CD4-positive, alpha-beta memory T cell (primary cell): ENCODE measurements at regions not wholly inside any gene's neighbourhood (a gene's known extent, or its start where the extent isn't known, plus 50 kb on each side); places are given as distances from the start of the nearest gene placed in this dataset.

Source experiments
- CTCF ChIA-PET: fragments of 350-600 bp; sonication (Branson Sonifier 250); formaldehyde crosslinking; loops from one replicate; lab custom pipeline; 2021; ENCODE audit warnings: inconsistent platforms; ENCODE audit not compliant: partially characterized antibody; lab: Charles Lee
- POLR2A ChIA-PET: fragments of 350-600 bp; sonication (Branson Sonifier 250); formaldehyde crosslinking; loops from one replicate; lab custom pipeline; 2021; ENCODE audit not compliant: partially characterized antibody; lab: Charles Lee
- DNase-seq, 5 donors: peaks; one replicate each; pipeline versions ENCODE4 v3.0.0 to v3.0.0-alpha.2; 2020 to 2022; ENCODE audit warnings: mixed read lengths in 1 of 5
- H3K27ac ChIP-seq: one replicate; pipeline ENCODE4 v1.7.0; 2013; ENCODE audit warnings: low read depth, low read length
- H3K27me3 ChIP-seq: 2 replicates; pipeline ENCODE4 v1.7.0; 2013; ENCODE audit warnings: mild to moderate bottlenecking, low read length, moderate library complexity; ENCODE audit not compliant: insufficient read depth
- H3K36me3 ChIP-seq: 2 replicates; pipeline ENCODE4 v1.7.0; 2013; ENCODE audit warnings: mild to moderate bottlenecking, low read length, moderate library complexity; ENCODE audit not compliant: insufficient read depth
- H3K4me1 ChIP-seq: 2 replicates; pipeline ENCODE4 v1.7.0; 2013; ENCODE audit warnings: mild to moderate bottlenecking, low read length, moderate library complexity; ENCODE audit not compliant: insufficient read depth
- H3K4me3 ChIP-seq, 2 donors: one replicate each; pipeline ENCODE4 v1.7.0; 2013; ENCODE audit warnings: low read length in 2 of 2, mild to moderate bottlenecking in 1 of 2
- H3K9me3 ChIP-seq, 2 donors: one replicate each; pipeline ENCODE4 v1.7.0; 2013; ENCODE audit warnings: low read length in 2 of 2, control low read depth in 1 of 2; ENCODE audit not compliant: control insufficient read depth in 1 of 2
- H3K27ac Mint-ChIP-seq, 7 donors: one replicate each; pipeline ENCODE4 v1.8.0; 2020 to 2021; ENCODE audit warnings: mixed read lengths in 7 of 7, mild to moderate bottlenecking in 6 of 7, inconsistent platforms in 3 of 7, moderate library complexity in 3 of 7
- H3K27me3 Mint-ChIP-seq, 2 donors: one replicate each; pipeline ENCODE4 v1.8.0; 2020 to 2021; ENCODE audit warnings: mixed read lengths in 2 of 2
- H3K36me3 Mint-ChIP-seq, 2 donors: one replicate each; pipeline ENCODE4 v1.8.0; 2020 to 2021; ENCODE audit warnings: mixed read lengths in 2 of 2, inconsistent platforms in 1 of 2, mild to moderate bottlenecking in 1 of 2
- H3K4me1 Mint-ChIP-seq, 4 donors: one replicate each; pipeline ENCODE4 v1.8.0; 2020 to 2021; ENCODE audit warnings: mixed read lengths in 4 of 4, mild to moderate bottlenecking in 1 of 4
- H3K4me3 Mint-ChIP-seq, 8 donors: one replicate each; pipeline ENCODE4 v1.8.0; 2020 to 2021; ENCODE audit warnings: mixed read lengths in 8 of 8, mild to moderate bottlenecking in 7 of 8, moderate library complexity in 6 of 8, inconsistent platforms in 3 of 8
- H3K9me3 Mint-ChIP-seq, 8 donors: one replicate each; pipeline ENCODE4 v1.8.0; 2020 to 2021; ENCODE audit warnings: mixed read lengths in 8 of 8, mild to moderate bottlenecking in 5 of 8, inconsistent platforms in 3 of 8, moderate library complexity in 1 of 8
- intact Hi-C: fragments of 100-400 bp; cut with micrococcal nuclease; formaldehyde crosslinking; loops from one replicate; pipeline ENCODE4 v1.15.1; 2023

- H3K36me3 Mint-ChIP-seq, result no peaks in the 10 kb centered on the region
- H3K4me1 Mint-ChIP-seq, result no peaks in the 10 kb centered on the region
- H3K4me3 Mint-ChIP-seq, result no peak overlapping the region
- H3K27ac ChIP-seq, result no peak overlapping the region
- H3K9me3 ChIP-seq, result no peaks in the 10 kb centered on the region
- H3K4me1 ChIP-seq, result no peaks in the 10 kb centered on the region
- H3K27me3 Mint-ChIP-seq, result no peaks in the 10 kb centered on the region
- peaks cover 0 to 4% (median under 1%) of the 10 kb centered on the region in 8 donors for H3K9me3 Mint-ChIP-seq
- H3K4me3 ChIP-seq, result no peak overlapping the region
- no peak for DNase-seq
- H3K36me3 ChIP-seq, result no peaks in the 10 kb centered on the region
- ChIA-PET POLR2A (no interaction called here), CTCF (no interaction called here)
- intact Hi-C loops, result no loop called here
- no peak overlapping the region for H3K27ac Mint-ChIP-seq
- no peaks in the 10 kb centered on the region for H3K27me3 ChIP-seq
Measured at GRCh38 chr4:180391613-180392012, 1851.6 kb upstream of the TENM3 start.

GRCh38 chr4:180394312-180394711 lies 1848.9 kb upstream of the TENM3 start:
- Mint-ChIP-seq H3K27ac (no peak overlapping the region), H3K9me3 (peaks cover 0 to 4% (median 0%) of the 10 kb centered on the region in 8 donors), H3K36me3 (no peaks in the 10 kb centered on the region), H3K27me3 (no peaks in the 10 kb centered on the region), H3K4me1 (no peaks in the 10 kb centered on the region), H3K4me3 (no peak overlapping the region)
- H3K27ac ChIP-seq, result no peak overlapping the region
- no peaks in the 10 kb centered on the region for H3K36me3 ChIP-seq
- POLR2A ChIA-PET, result no interaction called here
- no peaks in the 10 kb centered on the region for H3K27me3 ChIP-seq
- no peak overlapping the region for H3K4me3 ChIP-seq
- H3K4me1 ChIP-seq, result no peaks in the 10 kb centered on the region
- CTCF ChIA-PET, result no interaction called here
- DNase-seq, result no peak
- H3K9me3 ChIP-seq, result no peaks in the 10 kb centered on the region
- intact Hi-C loops, result no loop called here

DNA sequence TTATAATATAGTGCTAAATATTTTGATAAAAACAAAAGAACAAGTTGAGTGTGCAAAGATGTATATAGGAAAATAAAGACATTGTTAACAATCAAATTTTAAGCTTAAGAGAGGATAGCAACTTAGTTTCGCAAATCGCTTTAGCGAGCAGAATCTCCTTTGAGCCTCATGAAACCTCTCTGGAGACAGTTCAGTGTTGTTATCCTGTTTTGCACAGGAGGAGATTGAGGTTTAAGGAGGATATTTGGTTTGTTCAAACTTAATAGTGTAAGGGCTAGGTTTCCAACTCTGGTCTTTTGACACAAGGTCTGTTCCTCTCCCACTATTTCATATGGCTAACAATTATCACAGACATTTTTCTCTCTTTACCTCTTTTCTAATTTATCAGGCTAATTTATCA lies 1848.5 kb upstream of the TENM3 start:
- Mint-ChIP-seq H3K4me1 (no peaks in the 10 kb centered on the region), H3K4me3 (no peak overlapping the region), H3K9me3 (peaks cover 0 to 4% (median 0%) of the 10 kb centered on the region in 8 donors), H3K27ac (no peak overlapping the region), H3K27me3 (no peaks in the 10 kb centered on the region), H3K36me3 (no peaks in the 10 kb centered on the region)
- Histone ChIP-seq H3K36me3 (no peaks in the 10 kb centered on the region), H3K4me3 (no peak overlapping the region), H3K9me3 (no peaks in the 10 kb centered on the region), H3K27ac (no peak overlapping the region), H3K4me1 (no peaks in the 10 kb centered on the region), H3K27me3 (no peaks in the 10 kb centered on the region)
- intact Hi-C loops, result no loop called here
- ChIA-PET CTCF (no interaction called here), POLR2A (no interaction called here)
- no peak for DNase-seq

GRCh38 chr4:180398564-180398963 lies 1844.6 kb upstream of the TENM3 start:
- no peaks in the 10 kb centered on the region for H3K36me3 ChIP-seq
- Mint-ChIP-seq H3K36me3 (no peaks in the 10 kb centered on the region), H3K9me3 (peaks cover 0 to 13% (median 7%) of the 10 kb centered on the region in 8 donors), H3K4me3 (no peak overlapping the region), H3K4me1 (no peaks in the 10 kb centered on the region), H3K27ac (no peak overlapping the region), H3K27me3 (no peaks in the 10 kb centered on the region)
- H3K9me3 ChIP-seq, result no peaks in the 10 kb centered on the region
- no peak overlapping the region for H3K27ac ChIP-seq
- CTCF ChIA-PET, result no interaction called here
- H3K4me3 ChIP-seq, result no peak overlapping the region
- no peaks in the 10 kb centered on the region for H3K4me1 ChIP-seq
- intact Hi-C loops, result no loop called here
- POLR2A ChIA-PET, result no interaction called here
- H3K27me3 ChIP-seq, result no peaks in the 10 kb centered on the region
- no peak for DNase-seq

DNA sequence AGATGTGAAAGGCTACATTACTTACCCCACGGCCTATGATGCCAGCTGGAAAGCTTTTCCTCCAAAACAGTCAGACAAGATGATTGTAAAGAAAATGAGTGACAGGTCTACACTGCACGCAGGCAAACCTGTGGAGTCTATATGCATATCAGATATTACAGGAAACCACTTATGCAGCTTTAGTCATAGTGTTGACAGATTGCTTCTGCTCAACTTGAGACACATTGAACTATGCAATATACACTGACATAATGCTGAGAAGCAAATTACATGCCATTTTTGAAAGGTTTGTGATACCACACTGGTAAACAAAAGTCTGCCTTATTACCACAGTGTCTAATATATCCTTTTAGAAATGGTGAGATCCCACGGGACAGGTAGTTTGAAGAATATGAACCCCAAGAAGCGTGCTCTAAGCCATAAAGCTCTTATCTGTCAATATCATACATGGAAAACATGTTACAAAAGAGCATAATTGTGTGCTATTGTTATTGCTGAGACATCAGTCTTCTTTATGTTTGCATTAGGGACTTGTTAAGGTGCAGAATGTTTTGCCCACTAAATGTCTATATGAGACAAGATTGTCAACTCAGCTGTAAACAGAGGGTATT lies 1835.8 kb upstream of the TENM3 start:
- H3K27me3 Mint-ChIP-seq, result no peaks in the 10 kb centered on the region
- no peak overlapping the region for H3K27ac Mint-ChIP-seq
- Histone ChIP-seq H3K4me3 (no peak overlapping the region), H3K9me3 (no peaks in the 10 kb centered on the region), H3K27me3 (no peaks in the 10 kb centered on the region), H3K4me1 (no peaks in the 10 kb centered on the region), H3K27ac (no peak overlapping the region), H3K36me3 (no peaks in the 10 kb centered on the region)
- no peaks in the 10 kb centered on the region for H3K4me1 Mint-ChIP-seq
- H3K4me3 Mint-ChIP-seq, result no peak overlapping the region
- intact Hi-C loops, result no loop called here
- peaks cover 0 to 11% (median 4%) of the 10 kb centered on the region in 8 donors for H3K9me3 Mint-ChIP-seq
- H3K36me3 Mint-ChIP-seq, result no peaks in the 10 kb centered on the region
- no peak for DNase-seq
- CTCF ChIA-PET, result no interaction called here
- POLR2A ChIA-PET, result no interaction called here

DNA sequence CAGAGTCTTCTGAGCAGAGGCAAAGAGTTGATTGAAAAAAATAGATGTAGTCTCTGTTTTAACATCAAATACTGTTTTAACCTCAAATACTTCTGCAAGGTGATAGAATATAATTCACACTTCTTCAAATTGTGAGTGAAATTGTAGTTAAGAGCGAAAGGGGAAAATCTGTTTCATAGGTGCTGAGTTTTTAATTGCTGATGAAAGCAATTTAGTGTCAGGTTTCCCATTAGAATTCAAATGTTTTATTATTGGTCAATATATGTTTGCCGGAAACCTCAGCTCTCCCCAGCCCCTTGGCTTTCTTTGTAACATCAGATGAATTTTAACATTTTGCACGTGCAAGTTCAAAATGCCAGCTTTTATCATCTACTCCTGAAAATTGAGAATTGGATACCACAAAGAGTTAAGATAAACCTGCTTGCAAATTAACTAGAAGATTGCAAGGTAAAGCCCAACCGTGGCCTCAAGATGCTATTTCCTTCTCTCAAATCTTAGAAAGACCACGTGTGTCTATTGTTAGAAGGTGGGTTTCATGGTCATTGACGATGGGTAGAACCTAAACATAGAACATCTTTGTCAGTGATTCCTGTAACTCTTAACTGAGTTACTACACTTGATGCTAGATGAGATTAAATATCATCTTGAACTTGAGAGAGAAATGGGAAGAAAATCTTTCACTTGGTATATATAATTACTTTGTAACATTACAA lies 1824.2 kb upstream of the TENM3 start:
- H3K4me3 ChIP-seq, result no peak overlapping the region
- Mint-ChIP-seq H3K27me3 (no peaks in the 10 kb centered on the region), H3K4me1 (no peaks in the 10 kb centered on the region), H3K4me3 (no peak overlapping the region), H3K9me3 (peaks cover 0 to 11% (median 5%) of the 10 kb centered on the region in 8 donors), H3K27ac (no peak overlapping the region), H3K36me3 (no peaks in the 10 kb centered on the region)
- no peaks in the 10 kb centered on the region for H3K27me3 ChIP-seq
- DNase-seq, result no peak
- ChIA-PET CTCF (no interaction called here), POLR2A (no interaction called here)
- H3K27ac ChIP-seq, result no peak overlapping the region
- no peaks in the 10 kb centered on the region for H3K4me1 ChIP-seq
- H3K36me3 ChIP-seq, result no peaks in the 10 kb centered on the region
- intact Hi-C loops, result no loop called here
- H3K9me3 ChIP-seq, result no peaks in the 10 kb centered on the region

DNA sequence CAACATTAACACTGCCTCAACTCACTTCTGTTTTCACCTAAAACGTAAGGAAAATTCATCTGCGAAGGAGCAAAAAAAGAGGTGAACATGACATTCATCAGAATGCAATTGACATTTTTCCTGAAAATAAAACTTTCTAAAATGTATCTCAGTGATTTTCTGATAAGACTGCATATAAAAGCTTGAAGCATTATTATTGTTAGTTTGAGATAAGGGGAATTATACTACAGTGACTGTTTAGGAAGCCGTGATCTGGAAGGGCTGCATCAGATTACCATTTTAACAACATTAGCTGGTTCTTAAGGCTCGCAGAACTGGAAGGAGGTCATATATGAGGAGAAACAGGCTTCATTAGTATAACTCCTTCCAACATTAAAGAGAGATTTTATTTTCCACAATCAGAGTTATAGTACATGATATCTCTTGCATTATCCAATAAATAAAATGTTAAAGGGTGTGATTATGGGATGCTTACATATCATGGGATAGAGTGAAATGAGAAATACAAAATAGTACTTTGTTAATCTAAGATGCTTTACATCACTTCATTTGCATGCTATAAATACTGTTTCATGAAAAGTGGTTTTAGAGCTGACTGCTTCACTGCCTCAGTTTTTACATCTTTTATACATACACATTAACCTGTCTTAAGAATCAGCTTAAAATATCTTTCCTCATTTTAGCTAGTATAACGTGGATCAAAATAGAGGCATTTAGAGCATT lies 1820.1 kb upstream of the TENM3 start:
- Histone ChIP-seq H3K4me3 (no peak overlapping the region), H3K4me1 (no peaks in the 10 kb centered on the region), H3K27ac (no peak overlapping the region), H3K36me3 (no peaks in the 10 kb centered on the region), H3K27me3 (no peaks in the 10 kb centered on the region), H3K9me3 (no peaks in the 10 kb centered on the region)
- intact Hi-C loops, result no loop called here
- Mint-ChIP-seq H3K4me1 (no peaks in the 10 kb centered on the region), H3K4me3 (no peak overlapping the region), H3K27me3 (no peaks in the 10 kb centered on the region), H3K36me3 (no peaks in the 10 kb centered on the region), H3K9me3 (peaks cover 0 to 11% (median 4%) of the 10 kb centered on the region in 8 donors), H3K27ac (no peak overlapping the region)
- CTCF ChIA-PET, result no interaction called here
- POLR2A ChIA-PET, result no interaction called here
- no peak for DNase-seq
